ENCODE measurements at regions not wholly inside any gene's neighbourhood (a gene's known extent, or its start where the extent isn't known, plus 50 kb on each side); places are given as distances from the start of the nearest gene placed in this dataset.

- DNase-seq (ENCODE audit: low spot score) (no peak), ATAC-seq (ENCODE audit: low read depth) (no peak)
- Histone ChIP-seq H3K4me1 (ENCODE audit: insufficient read depth, poor library complexity, severe bottlenecking) (peaks cover 19% of the 10 kb centered on the region), H3K36me3 (ENCODE audit: low read depth) (no peaks in the 10 kb centered on the region), H3K27me3 (ENCODE audit: insufficient read depth, poor library complexity, severe bottlenecking) (no peaks in the 10 kb centered on the region), H3K27ac (ENCODE audit: poor library complexity, severe bottlenecking) (no peak overlapping the region), H3K9me3 (ENCODE audit: severe bottlenecking) (no peaks in the 10 kb centered on the region), H3K4me3 (ENCODE audit: severe bottlenecking) (no peak overlapping the region)
- TF ChIP-seq, protein P1, sequence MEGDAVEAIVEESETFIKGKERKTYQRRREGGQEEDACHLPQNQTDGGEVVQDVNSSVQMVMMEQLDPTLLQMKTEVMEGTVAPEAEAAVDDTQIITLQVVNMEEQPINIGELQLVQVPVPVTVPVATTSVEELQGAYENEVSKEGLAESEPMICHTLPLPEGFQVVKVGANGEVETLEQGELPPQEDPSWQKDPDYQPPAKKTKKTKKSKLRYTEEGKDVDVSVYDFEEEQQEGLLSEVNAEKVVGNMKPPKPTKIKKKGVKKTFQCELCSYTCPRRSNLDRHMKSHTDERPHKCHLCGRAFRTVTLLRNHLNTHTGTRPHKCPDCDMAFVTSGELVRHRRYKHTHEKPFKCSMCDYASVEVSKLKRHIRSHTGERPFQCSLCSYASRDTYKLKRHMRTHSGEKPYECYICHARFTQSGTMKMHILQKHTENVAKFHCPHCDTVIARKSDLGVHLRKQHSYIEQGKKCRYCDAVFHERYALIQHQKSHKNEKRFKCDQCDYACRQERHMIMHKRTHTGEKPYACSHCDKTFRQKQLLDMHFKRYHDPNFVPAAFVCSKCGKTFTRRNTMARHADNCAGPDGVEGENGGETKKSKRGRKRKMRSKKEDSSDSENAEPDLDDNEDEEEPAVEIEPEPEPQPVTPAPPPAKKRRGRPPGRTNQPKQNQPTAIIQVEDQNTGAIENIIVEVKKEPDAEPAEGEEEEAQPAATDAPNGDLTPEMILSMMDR (IDR thresholded peaks at IDR 0.05; ENCODE audit: poor library complexity, severe bottlenecking) = no peak
These were observed 162.8 kb downstream of the TLE1 start for GRCh38 chr9:81526587-81526986.

- peaks cover 8% of the 10 kb centered on the region for H3K4me1 ChIP-seq (ENCODE audit: insufficient read depth, poor library complexity, severe bottlenecking)
- ATAC-seq (ENCODE audit: low read depth) = peak; percentile 62; the same call in 2 of the 3 replicates
- no peak for DNase-seq (ENCODE audit: low spot score)
- H3K4me3 ChIP-seq (ENCODE audit: severe bottlenecking) = no peak overlapping the region
- H3K27ac ChIP-seq (ENCODE audit: poor library complexity, severe bottlenecking) = no peak overlapping the region
- H3K27me3 ChIP-seq (ENCODE audit: insufficient read depth, poor library complexity, severe bottlenecking) = no peaks in the 10 kb centered on the region
- no peaks in the 10 kb centered on the region for H3K36me3 ChIP-seq (ENCODE audit: low read depth)
- TF ChIP-seq, protein P1 (IDR thresholded peaks at IDR 0.05; ENCODE audit: poor library complexity, severe bottlenecking) = peak; percentile 81
- H3K9me3 ChIP-seq (ENCODE audit: severe bottlenecking) = no peaks in the 10 kb centered on the region
These were observed 166.4 kb downstream of the TLE1 start for GRCh38 chr9:81522716-81523551.

GRCh38 chr9:81521892-81522291 lies 167.5 kb downstream of the TLE1 start:
- no peaks in the 10 kb centered on the region for H3K9me3 ChIP-seq (ENCODE audit: severe bottlenecking)

DNA sequence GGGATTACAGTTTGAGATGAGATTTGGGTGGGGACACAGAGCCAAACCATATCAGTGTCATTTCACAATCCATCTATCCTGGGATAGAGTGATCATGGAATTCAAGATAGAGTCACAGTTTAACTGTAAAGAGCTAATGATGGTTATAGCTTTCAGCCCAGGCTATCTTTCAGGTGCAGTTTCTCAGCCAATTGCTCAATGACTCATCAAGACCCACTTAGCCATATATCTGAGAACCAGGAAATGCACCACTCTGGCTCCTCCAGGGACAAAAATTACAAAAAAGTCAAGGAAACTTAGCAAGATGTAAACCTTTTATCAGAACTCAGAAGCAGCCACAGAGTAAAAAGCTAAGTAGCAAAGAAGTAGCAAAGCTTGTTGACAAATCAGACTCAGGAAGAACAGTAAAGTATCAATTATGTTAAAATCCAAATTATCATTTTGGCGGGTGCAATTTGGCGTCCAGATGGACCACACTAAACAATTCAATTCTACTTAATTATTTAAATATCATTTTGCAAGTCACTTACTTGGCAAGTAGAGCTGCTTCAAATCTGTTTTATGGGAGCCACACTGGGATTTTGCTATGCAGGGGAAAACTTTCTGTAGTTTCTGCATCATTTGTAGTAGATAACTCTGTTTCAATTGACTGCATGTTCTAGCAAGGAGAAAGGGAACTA lies 169.4 kb downstream of the TLE1 start:
- Histone ChIP-seq H3K4me1 (ENCODE audit: insufficient read depth, poor library complexity, severe bottlenecking) (peaks cover 8% of the 10 kb centered on the region), H3K4me3 (ENCODE audit: severe bottlenecking) (no peak overlapping the region), H3K9me3 (ENCODE audit: severe bottlenecking) (no peaks in the 10 kb centered on the region), H3K27me3 (ENCODE audit: insufficient read depth, poor library complexity, severe bottlenecking) (no peaks in the 10 kb centered on the region), H3K36me3 (ENCODE audit: low read depth) (no peaks in the 10 kb centered on the region), H3K27ac (ENCODE audit: poor library complexity, severe bottlenecking) (no peak overlapping the region)
- DNase-seq (ENCODE audit: low spot score) (no peak), ATAC-seq (ENCODE audit: low read depth) (no peak)
- TF ChIP-seq, protein P1 (IDR thresholded peaks at IDR 0.05; ENCODE audit: poor library complexity, severe bottlenecking) = no peak

More at GRCh38 chr9:81521892-81522291, 167.5 kb downstream of the TLE1 start:
- TF ChIP-seq, protein P1 (IDR thresholded peaks at IDR 0.05; ENCODE audit: poor library complexity, severe bottlenecking) = no peak
- DNase-seq (ENCODE audit: low spot score) = no peak
- H3K27ac ChIP-seq (ENCODE audit: poor library complexity, severe bottlenecking) = no peak overlapping the region
- no peaks in the 10 kb centered on the region for H3K27me3 ChIP-seq (ENCODE audit: insufficient read depth, poor library complexity, severe bottlenecking)
- peak; percentile 72 for ATAC-seq (ENCODE audit: low read depth)
- no peak overlapping the region for H3K4me3 ChIP-seq (ENCODE audit: severe bottlenecking)
- peaks cover 8% of the 10 kb centered on the region for H3K4me1 ChIP-seq (ENCODE audit: insufficient read depth, poor library complexity, severe bottlenecking)
- H3K36me3 ChIP-seq (ENCODE audit: low read depth) = no peaks in the 10 kb centered on the region

Data from RWPE2 (cell line).